ENCODE measurements at regions not wholly inside any gene's neighbourhood (a gene's known extent, or its start where the extent isn't known, plus 50 kb on each side); places are given as distances from the start of the nearest gene placed in this dataset.

- no peaks in the 10 kb centered on the region for H3K36me3 Mint-ChIP-seq
- no peak overlapping the region for H3K27ac Mint-ChIP-seq
- POLR2A ChIA-PET: no interaction called here
- ATAC-seq (no peak; the same call in 1 of the 2 replicates), DNase-seq (ENCODE audit: low spot score) (no peak)
- peaks cover 16% of the 10 kb centered on the region for H3K9me3 Mint-ChIP-seq
- H3K4me3 Mint-ChIP-seq: no peak overlapping the region
- peaks cover under 1% of the 10 kb centered on the region; the same call in 1 of the 2 replicates for H3K27me3 Mint-ChIP-seq (ENCODE audit: low read depth)
- CTCF ChIA-PET: no interaction called here
- H3K4me1 Mint-ChIP-seq: peaks cover 16% of the 10 kb centered on the region
- TF ChIP-seq TEAD4 (CRISPR knock-in tag; IDR thresholded peaks at IDR 0.05) (no peak), TEAD1 (CRISPR knock-in tag; IDR thresholded peaks at IDR 0.05) (no peak), IRF2 (CRISPR knock-in tag; IDR thresholded peaks at IDR 0.05; ENCODE audit: borderline replicate concordance, low read depth) (no peak), ZSCAN18 (CRISPR knock-in tag; IDR thresholded peaks at IDR 0.05) (no peak), FOXP4 (CRISPR knock-in tag; IDR thresholded peaks at IDR 0.05) (no peak), JUN (CRISPR knock-in tag; IDR thresholded peaks at IDR 0.05) (no peak), TCF7 (CRISPR knock-in tag; IDR thresholded peaks at IDR 0.05; ENCODE audit: low read depth) (no peak), NR1H2 (CRISPR knock-in tag; IDR thresholded peaks at IDR 0.05) (no peak), MXD4 (CRISPR knock-in tag; IDR thresholded peaks at IDR 0.05; ENCODE audit: borderline replicate concordance) (no peak), ELF4 (CRISPR knock-in tag; IDR thresholded peaks at IDR 0.05; ENCODE audit: low read depth) (no peak), FOXP1 (CRISPR knock-in tag; IDR thresholded peaks at IDR 0.05; ENCODE audit: borderline replicate concordance) (no peak), OVOL2 (CRISPR knock-in tag; IDR thresholded peaks at IDR 0.05; ENCODE audit: borderline replicate concordance) (no peak), E2F1 (CRISPR knock-in tag; IDR thresholded peaks at IDR 0.05) (no peak), ATF6 (CRISPR knock-in tag; IDR thresholded peaks at IDR 0.05) (no peak), ARID4B (CRISPR knock-in tag; IDR thresholded peaks at IDR 0.05; ENCODE audit: borderline replicate concordance) (no peak), RORB (CRISPR knock-in tag; IDR thresholded peaks at IDR 0.05) (no peak), MAX (CRISPR knock-in tag; IDR thresholded peaks at IDR 0.05) (no peak), ZNF425 (CRISPR knock-in tag; conservative IDR thresholded peaks at IDR 0.05) (no peak), ESRRA (CRISPR knock-in tag; IDR thresholded peaks at IDR 0.05; ENCODE audit: borderline replicate concordance) (no peak)
These were observed 149.5 kb downstream of the SEC23IP start for GRCh38 chr10:120041807-120042559.
